Immature natural killer cell (primary cell): ENCODE measurements at regions not wholly inside any gene's neighbourhood (a gene's known extent, or its start where the extent isn't known, plus 50 kb on each side); places are given as distances from the start of the nearest gene placed in this dataset.
A peak's percentile ranks its signal among the peaks of the same experiment; 100 is the strongest.

Source experiments
- DNase-seq, 3 donors: peaks; one replicate each; pipeline ENCODE4 v3.0.0; 2022; ENCODE audit warnings: mixed read lengths in 1 of 3
- H3K27ac Mint-ChIP-seq, 6 donors: one replicate each; pipeline ENCODE4 v1.8.0; 2020; ENCODE audit warnings: mixed read lengths in 6 of 6, mild to moderate bottlenecking in 5 of 6, inconsistent platforms in 4 of 6, moderate library complexity in 3 of 6
- H3K27me3 Mint-ChIP-seq, 3 donors: one replicate each; pipeline ENCODE4 v1.8.0; 2020 to 2021; ENCODE audit warnings: low read depth in 3 of 3, mild to moderate bottlenecking in 3 of 3, mixed read lengths in 3 of 3, moderate library complexity in 3 of 3, inconsistent platforms in 1 of 3
- H3K36me3 Mint-ChIP-seq, 3 donors: one replicate each; pipeline ENCODE4 v1.8.0; 2020; ENCODE audit warnings: mixed read lengths in 3 of 3, inconsistent platforms in 2 of 3, mild to moderate bottlenecking in 2 of 3
- H3K4me1 Mint-ChIP-seq, 2 donors: one replicate each; pipeline ENCODE4 v1.8.0; 2020; ENCODE audit warnings: inconsistent platforms in 2 of 2, mild to moderate bottlenecking in 2 of 2, mixed read lengths in 2 of 2, moderate library complexity in 1 of 2
- H3K4me3 Mint-ChIP-seq, 5 donors: one replicate each; pipeline ENCODE4 v1.8.0; 2020; ENCODE audit warnings: mild to moderate bottlenecking in 5 of 5, mixed read lengths in 5 of 5, inconsistent platforms in 3 of 5, moderate library complexity in 3 of 5
- H3K9me3 Mint-ChIP-seq, 6 donors: one replicate each; pipeline ENCODE4 v1.8.0; 2020; ENCODE audit warnings: mild to moderate bottlenecking in 6 of 6, mixed read lengths in 6 of 6, inconsistent platforms in 4 of 6, moderate library complexity in 3 of 6

GRCh38 chr12:123100882-123101281 lies 50.0 kb downstream of the PITPNM2 start:
- no peaks in the 10 kb centered on the region for H3K27me3 Mint-ChIP-seq
- H3K4me1 Mint-ChIP-seq, result peaks cover 16 to 22% of the 10 kb centered on the region in 2 donors
- H3K27ac Mint-ChIP-seq, result no peak overlapping the region
- H3K9me3 Mint-ChIP-seq, result no peaks in the 10 kb centered on the region
- no peak overlapping the region for H3K4me3 Mint-ChIP-seq
- DNase-seq, result no peak
- peaks cover 0 to 12% (median 3%) of the 10 kb centered on the region in 3 donors for H3K36me3 Mint-ChIP-seq

- peaks cover 12 to 18% of the 10 kb centered on the region in 2 donors for H3K4me1 Mint-ChIP-seq
- no peaks in the 10 kb centered on the region for H3K9me3 Mint-ChIP-seq
- peaks cover 0 to 11% (median 3%) of the 10 kb centered on the region in 3 donors for H3K36me3 Mint-ChIP-seq
- no peak overlapping the region for H3K27ac Mint-ChIP-seq
- no peak overlapping the region for H3K4me3 Mint-ChIP-seq
- H3K27me3 Mint-ChIP-seq, result no peaks in the 10 kb centered on the region
- DNase-seq, result no peak
These were observed 50.4 kb downstream of the PITPNM2 start for GRCh38 chr12:123100450-123100849.

DNA sequence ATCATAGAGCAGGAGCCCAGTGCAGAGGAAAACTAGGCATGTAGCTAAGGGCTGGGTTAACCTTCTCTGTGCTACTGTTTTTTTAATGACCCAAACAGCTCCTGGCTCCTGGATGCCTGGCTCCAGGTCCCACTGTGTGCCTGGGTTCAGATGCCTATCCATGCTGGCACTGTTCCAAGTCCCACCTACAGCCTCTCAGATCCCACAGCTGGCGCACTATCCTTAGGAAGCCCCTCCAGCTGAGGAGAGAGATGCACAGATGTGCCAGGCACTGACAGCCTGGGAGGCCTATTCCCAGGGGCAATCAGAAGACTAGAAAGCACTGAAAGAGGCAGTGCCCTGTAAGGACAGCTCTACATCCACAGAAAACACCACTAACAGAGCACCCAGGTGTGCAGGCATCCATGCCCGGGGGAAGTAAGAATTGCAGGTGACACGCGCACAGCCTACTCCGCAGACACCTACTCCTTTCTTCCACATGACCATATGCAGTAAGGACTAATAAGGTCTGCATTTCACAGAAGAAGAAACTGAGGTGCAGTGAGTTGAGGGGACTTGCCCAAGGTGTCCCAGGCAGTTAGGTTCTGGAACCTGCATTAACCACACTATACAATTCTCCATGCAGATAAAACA lies 51.2 kb downstream of the PITPNM2 start:
- H3K27ac Mint-ChIP-seq, result no peak overlapping the region
- no peaks in the 10 kb centered on the region for H3K27me3 Mint-ChIP-seq
- DNase-seq, result no peak
- peaks cover 4 to 11% of the 10 kb centered on the region in 2 donors for H3K4me1 Mint-ChIP-seq
- H3K36me3 Mint-ChIP-seq, result peaks cover 0 to 12% (median 3%) of the 10 kb centered on the region in 3 donors
- H3K9me3 Mint-ChIP-seq, result no peaks in the 10 kb centered on the region
- H3K4me3 Mint-ChIP-seq, result no peak overlapping the region

- Mint-ChIP-seq H3K4me1 (peaks cover 0 to 6% of the 10 kb centered on the region in 2 donors), H3K9me3 (no peaks in the 10 kb centered on the region), H3K27me3 (no peaks in the 10 kb centered on the region), H3K36me3 (peaks cover 0 to 14% (median 3%) of the 10 kb centered on the region in 3 donors), H3K4me3 (no peak overlapping the region), H3K27ac (peak overlapping the region in 1 of 6 donors; percentile 81)
- no peak for DNase-seq
These were observed 52.1 kb downstream of the PITPNM2 start for GRCh38 chr12:123098780-123099179.

- Mint-ChIP-seq H3K36me3 (peaks cover 0 to 14% (median 3%) of the 10 kb centered on the region in 3 donors), H3K4me1 (peaks cover 0 to 4% of the 10 kb centered on the region in 2 donors), H3K27me3 (peaks cover 0 to under 1% (median 0%) of the 10 kb centered on the region in 3 donors), H3K4me3 (no peak overlapping the region), H3K9me3 (no peaks in the 10 kb centered on the region), H3K27ac (peak overlapping the region in 1 of 6 donors; percentile 2)
- DNase-seq, result no peak
These were observed 53.3 kb downstream of the PITPNM2 start for GRCh38 chr12:123097561-123098084.

DNA sequence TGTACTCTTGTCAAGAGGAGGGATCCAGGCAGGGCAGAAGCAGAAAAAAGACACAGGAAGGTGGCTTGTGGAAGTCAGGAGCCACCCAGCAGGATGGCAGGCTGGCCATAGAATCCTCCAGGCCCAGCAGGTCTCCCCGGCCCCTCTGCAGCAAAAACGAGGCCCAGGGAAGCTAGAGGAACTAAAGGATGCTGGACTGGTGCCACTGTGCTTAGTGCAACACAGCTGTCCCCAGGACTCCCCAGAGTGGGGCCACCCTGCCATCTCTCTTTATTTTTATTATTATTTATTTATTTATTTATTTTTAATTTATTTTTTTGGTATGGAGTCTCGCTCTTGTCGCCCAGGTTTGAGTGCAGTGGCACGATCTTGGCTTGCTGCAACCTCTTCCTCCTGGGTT lies 54.1 kb downstream of the PITPNM2 start:
- peaks cover 0 to 14% (median 3%) of the 10 kb centered on the region in 3 donors for H3K36me3 Mint-ChIP-seq
- H3K9me3 Mint-ChIP-seq, result no peaks in the 10 kb centered on the region
- H3K4me1 Mint-ChIP-seq, result peaks cover 0 to 1% of the 10 kb centered on the region in 2 donors
- no peak overlapping the region for H3K27ac Mint-ChIP-seq
- H3K4me3 Mint-ChIP-seq, result no peak overlapping the region
- DNase-seq, result no peak
- peaks cover 0 to 1% (median 0%) of the 10 kb centered on the region in 3 donors for H3K27me3 Mint-ChIP-seq

- Mint-ChIP-seq H3K36me3 (peaks cover 0 to 10% (median 3%) of the 10 kb centered on the region in 3 donors), H3K27ac (no peak overlapping the region), H3K4me3 (no peak overlapping the region), H3K27me3 (peaks cover 0 to 1% (median 0%) of the 10 kb centered on the region in 3 donors), H3K4me1 (peaks cover 0 to 1% of the 10 kb centered on the region in 2 donors), H3K9me3 (no peaks in the 10 kb centered on the region)
- no peak for DNase-seq
These were observed 54.7 kb downstream of the PITPNM2 start for GRCh38 chr12:123096182-123096581.

DNA sequence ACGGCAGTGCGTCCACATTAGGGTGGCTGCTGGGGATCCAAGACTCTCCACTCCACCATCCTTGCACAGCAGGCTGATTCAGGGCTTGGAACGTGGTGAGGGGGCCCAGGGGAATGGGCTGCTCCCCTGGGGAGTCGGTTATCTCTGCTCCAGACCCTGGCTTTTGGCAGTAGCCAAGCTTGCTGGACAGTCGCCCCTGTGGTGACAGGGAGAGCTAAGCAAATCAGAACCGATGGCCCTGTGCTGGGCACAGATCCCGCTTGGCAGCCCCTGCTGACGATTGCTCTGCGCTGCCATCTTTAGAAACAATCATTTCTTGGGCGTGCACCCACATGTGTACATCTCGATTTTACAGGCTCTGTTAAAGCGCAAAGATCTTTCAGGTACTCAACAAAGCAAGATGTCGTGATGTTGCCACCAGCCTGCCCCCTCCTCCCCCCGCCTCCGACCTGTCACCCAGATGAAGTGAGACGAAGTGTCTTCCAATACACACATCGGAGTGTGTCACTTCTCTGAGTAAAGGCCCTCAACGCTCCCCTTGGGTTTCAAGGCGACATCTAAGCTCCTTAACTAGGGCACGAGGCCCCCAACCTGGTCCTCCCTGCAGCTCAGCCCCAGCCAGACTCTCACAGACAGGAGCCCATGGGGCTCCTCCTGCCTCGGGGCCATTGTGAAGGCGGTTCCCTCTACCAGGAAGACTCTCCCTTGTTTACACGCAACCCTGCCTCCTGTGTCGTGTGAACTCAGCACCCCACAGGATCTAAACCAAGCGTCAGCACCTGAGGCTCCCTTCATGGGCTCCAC lies 55.6 kb downstream of the PITPNM2 start:
- Mint-ChIP-seq H3K4me1 (peaks cover 0 to 1% of the 10 kb centered on the region in 2 donors), H3K36me3 (peaks cover 0 to 8% (median 0%) of the 10 kb centered on the region in 3 donors), H3K4me3 (no peak overlapping the region), H3K27ac (no peak overlapping the region), H3K27me3 (peaks cover 0 to 2% (median 1%) of the 10 kb centered on the region in 3 donors), H3K9me3 (no peaks in the 10 kb centered on the region)
- no peak for DNase-seq

DNA sequence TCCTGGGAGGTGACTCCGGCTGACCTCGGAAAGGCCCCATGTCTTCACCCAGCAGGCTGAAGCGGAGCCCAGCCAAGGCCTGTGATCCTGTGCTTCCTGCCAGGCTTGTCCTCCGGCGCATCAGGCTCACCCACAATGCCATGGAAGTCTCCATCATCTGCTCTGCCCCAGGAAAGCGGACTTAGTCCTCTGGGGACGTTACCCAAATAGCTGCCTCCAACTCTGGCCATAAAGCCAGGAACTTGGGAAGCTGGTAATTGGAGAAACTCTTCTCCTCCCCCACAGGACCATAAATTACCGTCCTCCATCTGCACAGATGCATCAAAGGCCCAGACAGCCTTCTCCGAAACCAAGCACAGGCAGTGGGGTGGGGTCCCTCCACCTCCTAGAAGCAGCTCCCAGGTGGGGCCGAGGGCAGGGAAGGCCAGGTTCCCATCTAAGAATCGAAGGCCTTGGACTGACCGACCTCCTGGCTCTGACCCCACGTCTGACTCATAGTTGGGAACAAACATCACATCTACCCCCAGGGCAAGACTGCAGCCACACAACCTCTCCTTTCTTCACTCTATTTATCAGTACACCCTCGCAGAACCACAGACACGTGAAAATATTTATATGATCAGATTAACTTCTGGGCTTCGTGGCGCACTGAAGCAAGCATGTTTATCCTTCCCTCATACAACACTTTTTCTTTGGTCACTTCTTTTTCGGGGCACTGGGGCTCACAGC lies 56.4 kb downstream of the PITPNM2 start:
- H3K27ac Mint-ChIP-seq, result no peak overlapping the region

DNA sequence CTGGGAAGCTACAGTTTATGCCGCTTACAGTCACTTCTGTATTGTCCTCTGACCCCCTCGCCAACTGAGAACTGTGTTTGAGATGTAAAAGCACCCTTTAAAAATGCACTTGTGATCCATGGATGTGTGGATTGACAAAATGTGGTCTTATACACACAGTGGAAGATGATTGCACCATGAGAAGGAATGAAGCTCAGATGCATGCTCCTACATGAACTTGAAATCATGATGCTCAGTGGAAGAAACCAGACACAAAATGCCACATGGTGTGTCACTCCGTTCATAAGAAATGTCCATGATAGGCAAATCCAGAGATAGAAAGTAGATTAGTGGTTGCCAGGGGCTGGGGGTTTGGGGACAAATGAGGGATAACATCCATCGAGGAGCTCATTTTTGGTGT lies 58.0 kb downstream of the PITPNM2 start:
- DNase-seq, result no peak
- Mint-ChIP-seq H3K9me3 (no peaks in the 10 kb centered on the region), H3K27me3 (peaks cover 1 to 4% (median 2%) of the 10 kb centered on the region in 3 donors), H3K4me3 (no peak overlapping the region), H3K36me3 (peaks cover 0 to 8% (median 0%) of the 10 kb centered on the region in 3 donors), H3K27ac (peak overlapping the region in 1 of 6 donors; percentile 63), H3K4me1 (peaks cover 12% of the 10 kb centered on the region in 2 donors)

More for the DNA sequence above, 56.4 kb downstream of the PITPNM2 start:
- Mint-ChIP-seq H3K36me3 (peaks cover 0 to 8% (median 0%) of the 10 kb centered on the region in 3 donors), H3K27me3 (peaks cover 1 to 2% (median 2%) of the 10 kb centered on the region in 3 donors), H3K4me1 (peaks cover 7% of the 10 kb centered on the region in 2 donors), H3K4me3 (no peak overlapping the region), H3K9me3 (no peaks in the 10 kb centered on the region)
- DNase-seq, result no peak

DNA sequence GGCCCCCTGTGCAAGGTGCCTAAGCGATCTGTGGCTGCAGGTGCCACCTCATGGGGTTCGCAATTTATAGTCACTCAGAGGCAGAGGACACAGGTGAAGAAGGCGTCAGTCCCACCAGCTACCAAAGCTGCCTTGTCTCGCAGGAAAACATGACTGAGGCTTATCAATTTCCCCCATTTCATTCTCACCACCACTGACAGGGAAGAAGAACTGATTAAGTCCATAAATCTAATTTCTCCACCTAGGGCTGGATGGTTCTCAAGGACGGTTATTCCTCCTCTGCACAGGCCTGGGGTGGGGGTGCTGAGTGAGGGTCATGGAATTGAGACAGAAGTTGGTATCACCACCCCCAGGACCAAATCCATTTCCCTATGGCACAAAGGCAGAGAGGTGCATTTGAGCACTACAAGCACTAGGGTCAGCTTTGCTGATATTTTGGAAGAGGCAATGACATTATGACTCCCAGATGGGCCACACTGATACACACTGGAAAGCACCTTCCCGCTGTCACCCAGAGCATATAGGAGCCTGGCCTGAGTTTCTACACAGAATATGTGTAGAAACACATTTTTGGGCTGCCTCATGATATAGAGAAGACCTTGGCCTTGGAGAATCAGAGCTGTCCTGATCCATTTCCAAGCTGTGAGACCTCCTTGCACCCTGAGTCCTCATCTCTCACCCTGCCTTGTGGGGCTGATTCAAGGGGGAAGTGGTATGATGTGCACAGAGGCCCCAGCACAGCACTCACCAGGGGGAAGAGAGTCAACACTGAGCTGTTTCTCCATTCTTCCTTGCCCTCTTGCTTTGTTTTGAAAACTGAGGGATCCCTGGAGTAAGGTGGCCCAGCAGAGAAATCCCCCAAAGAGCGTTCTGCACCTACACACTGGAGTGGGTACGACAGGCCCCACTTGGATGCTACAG lies 59.4 kb downstream of the PITPNM2 start:
- Mint-ChIP-seq H3K9me3 (no peaks in the 10 kb centered on the region), H3K27me3 (peaks cover 1 to 4% (median 2%) of the 10 kb centered on the region in 3 donors), H3K27ac (peak overlapping the region in 1 of 6 donors; percentile 53), H3K4me3 (no peak overlapping the region), H3K36me3 (peaks cover 0 to 8% (median 0%) of the 10 kb centered on the region in 3 donors), H3K4me1 (peaks cover 12 to 13% of the 10 kb centered on the region in 2 donors)
- DNase-seq, result no peak

GRCh38 chr12:123089631-123090353 lies 61.1 kb downstream of the PITPNM2 start:
- H3K4me3 Mint-ChIP-seq, result no peak overlapping the region
- peaks cover 14 to 19% of the 10 kb centered on the region in 2 donors for H3K4me1 Mint-ChIP-seq
- peaks cover 1 to 4% (median 2%) of the 10 kb centered on the region in 3 donors for H3K27me3 Mint-ChIP-seq
- no peaks in the 10 kb centered on the region for H3K9me3 Mint-ChIP-seq
- peak overlapping the region in 2 of 6 donors; percentile 29 to 43 for H3K27ac Mint-ChIP-seq
- peaks cover 0 to 3% (median 0%) of the 10 kb centered on the region in 3 donors for H3K36me3 Mint-ChIP-seq
- no peak for DNase-seq
